GM12878 (cell line): ENCODE measurements at regions not wholly inside any gene's neighbourhood (a gene's known extent, or its start where the extent isn't known, plus 50 kb on each side); places are given as distances from the start of the nearest gene placed in this dataset.

Source experiments
- BCL3 ChIP-seq: IDR thresholded peaks from 2 replicates; pipeline ENCODE4 v1.6.1; 2011; ENCODE audit warnings: borderline replicate concordance, low read depth, mild to moderate bottlenecking, moderate library complexity, low read length; ENCODE audit not compliant: insufficient read depth, poor library complexity, severe bottlenecking
- CTCF ChIP-seq, 3 experiments: IDR thresholded peaks in 2 of 3; conservative IDR thresholded peaks in 1 of 3; 2 replicates each; pipeline ENCODE4 v1.5.1; 2011; ENCODE audit warnings: low read depth in 3 of 3, low read length in 3 of 3, mild to moderate bottlenecking in 3 of 3, control low read depth in 2 of 3, moderate library complexity in 2 of 3, inconsistent platforms in 1 of 3, mixed read lengths in 1 of 3; ENCODE audit not compliant: control insufficient read depth in 2 of 3, insufficient read depth in 1 of 3; ENCODE audit errors: extremely low read depth in 1 of 3
- E2F4 ChIP-seq: IDR thresholded peaks from 2 replicates; pipeline ENCODE4 v1.6.1; 2012; ENCODE audit warnings: low read depth, low read length, improper control_type of control experiment
- EED ChIP-seq: sonication (generic); IDR thresholded peaks from 2 replicates; pipeline ENCODE4 v1.6.1; 2016; ENCODE audit warnings: antibody characterized with exemption, low read depth
- POLR2A ChIP-seq: IDR thresholded peaks from 2 replicates; pipeline ENCODE4 v1.6.1; 2011; ENCODE audit warnings: low read depth, mild to moderate bottlenecking, low read length
- POLR2AphosphoS5 ChIP-seq: IDR thresholded peaks from 2 replicates; pipeline ENCODE4 v1.6.1; 2011; ENCODE audit warnings: mild to moderate bottlenecking, low read length, inconsistent platforms
- SMARCA5 ChIP-seq: fragments of 450-650 bp; IDR thresholded peaks from 2 replicates; pipeline ENCODE4 v1.6.1; 2017; ENCODE audit warnings: mild to moderate bottlenecking
- YY1 ChIP-seq: IDR thresholded peaks from 2 replicates; pipeline ENCODE4 v1.6.1; 2011; ENCODE audit warnings: low read depth, mild to moderate bottlenecking, low read length

- TF ChIP-seq CTCF (IDR thresholded peaks at IDR 0.05 in 2 of 3, conservative IDR thresholded peaks at IDR 0.05 in 1 of 3; ENCODE audit: control insufficient read depth in 2 of 3, extremely low read depth in 1 of 3, insufficient read depth in 1 of 3, low read depth in 3 of 3, low read length in 3 of 3): no peak
- no peak for TF ChIP-seq EED
- TF ChIP-seq SMARCA5: no peak
- no peak for TF ChIP-seq POLR2A
- no peak for TF ChIP-seq YY1
- no peak for TF ChIP-seq E2F4
- TF ChIP-seq BCL3: no peak
- no peak for TF ChIP-seq POLR2AphosphoS5
These were observed 52.6 kb upstream of the TCERG1 start for GRCh38 chr5:146394486-146394885.
